ENCODE measurements at regions not wholly inside any gene's neighbourhood (a gene's known extent, or its start where the extent isn't known, plus 50 kb on each side); places are given as distances from the start of the nearest gene placed in this dataset.

DNA sequence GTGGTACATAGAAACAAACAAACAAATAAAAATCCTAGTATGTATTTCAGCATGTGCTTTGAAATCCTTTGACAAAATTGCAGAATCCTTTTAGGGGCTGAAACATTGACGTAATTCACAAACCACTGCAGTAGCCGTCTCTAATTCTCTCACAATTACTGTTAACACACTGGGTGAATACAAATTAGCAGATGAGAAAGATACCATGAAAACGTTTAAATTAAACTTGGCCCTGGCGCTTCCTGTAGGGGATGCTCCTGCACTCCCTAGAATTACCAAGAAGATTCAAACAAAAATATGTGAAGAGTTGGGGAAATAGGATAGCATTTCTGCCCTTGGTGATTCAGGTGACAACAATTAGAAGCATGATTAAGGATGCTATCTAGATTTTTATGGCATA lies 772.5 kb upstream of the PRKX start:
- no peak for DNase-seq (ENCODE audit: extremely low read depth, insufficient read length)
- TF ChIP-seq, protein P1, sequence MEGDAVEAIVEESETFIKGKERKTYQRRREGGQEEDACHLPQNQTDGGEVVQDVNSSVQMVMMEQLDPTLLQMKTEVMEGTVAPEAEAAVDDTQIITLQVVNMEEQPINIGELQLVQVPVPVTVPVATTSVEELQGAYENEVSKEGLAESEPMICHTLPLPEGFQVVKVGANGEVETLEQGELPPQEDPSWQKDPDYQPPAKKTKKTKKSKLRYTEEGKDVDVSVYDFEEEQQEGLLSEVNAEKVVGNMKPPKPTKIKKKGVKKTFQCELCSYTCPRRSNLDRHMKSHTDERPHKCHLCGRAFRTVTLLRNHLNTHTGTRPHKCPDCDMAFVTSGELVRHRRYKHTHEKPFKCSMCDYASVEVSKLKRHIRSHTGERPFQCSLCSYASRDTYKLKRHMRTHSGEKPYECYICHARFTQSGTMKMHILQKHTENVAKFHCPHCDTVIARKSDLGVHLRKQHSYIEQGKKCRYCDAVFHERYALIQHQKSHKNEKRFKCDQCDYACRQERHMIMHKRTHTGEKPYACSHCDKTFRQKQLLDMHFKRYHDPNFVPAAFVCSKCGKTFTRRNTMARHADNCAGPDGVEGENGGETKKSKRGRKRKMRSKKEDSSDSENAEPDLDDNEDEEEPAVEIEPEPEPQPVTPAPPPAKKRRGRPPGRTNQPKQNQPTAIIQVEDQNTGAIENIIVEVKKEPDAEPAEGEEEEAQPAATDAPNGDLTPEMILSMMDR (IDR thresholded peaks at IDR 0.05; ENCODE audit: insufficient read depth, low read length, poor library complexity, severe bottlenecking): no peak
- no peaks in the 10 kb centered on the region for H3K27me3 ChIP-seq (replicated peaks; ENCODE audit: control insufficient read depth, insufficient read depth, low read length)
- no peak overlapping the region for H3K4me3 ChIP-seq (replicated peaks; ENCODE audit: low read depth, low read length)
- no peaks in the 10 kb centered on the region for H3K36me3 ChIP-seq (ENCODE audit: control insufficient read depth, insufficient read depth, low read length)

GRCh38 chrX:4484266-4484665 lies 770.8 kb upstream of the PRKX start:
- Histone ChIP-seq H3K36me3 (ENCODE audit: control insufficient read depth, insufficient read depth, low read length) (no peaks in the 10 kb centered on the region), H3K27me3 (replicated peaks; ENCODE audit: control insufficient read depth, insufficient read depth, low read length) (no peaks in the 10 kb centered on the region), H3K4me3 (replicated peaks; ENCODE audit: low read depth, low read length) (no peak overlapping the region)
- DNase-seq (ENCODE audit: extremely low read depth, insufficient read length): no peak
- TF ChIP-seq, protein P1 (IDR thresholded peaks at IDR 0.05; ENCODE audit: insufficient read depth, low read length, poor library complexity, severe bottlenecking): no peak

DNA sequence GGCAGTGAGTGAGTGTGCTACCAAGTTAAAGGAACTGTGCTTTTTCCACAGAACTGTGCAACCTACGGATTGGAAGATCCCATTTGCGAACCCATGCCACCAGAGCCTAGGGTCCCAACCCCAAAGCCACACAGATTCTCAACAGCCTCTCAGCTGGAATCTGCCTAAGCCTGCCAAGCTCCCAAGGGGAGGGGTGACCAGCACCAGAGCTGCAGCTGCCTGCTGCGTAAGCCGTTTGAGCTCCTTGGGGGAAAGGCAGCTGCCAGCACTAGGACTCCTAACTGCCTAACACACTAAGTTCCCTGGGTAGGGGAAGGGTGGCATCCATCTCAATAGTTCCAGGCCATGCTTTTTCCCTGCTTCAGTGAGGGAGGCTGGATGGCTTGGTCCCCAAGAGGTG lies 738.1 kb upstream of the PRKX start:
- Histone ChIP-seq H3K27me3 (replicated peaks; ENCODE audit: control insufficient read depth, insufficient read depth, low read length) (no peaks in the 10 kb centered on the region), H3K4me3 (replicated peaks; ENCODE audit: low read depth, low read length) (no peak overlapping the region), H3K36me3 (ENCODE audit: control insufficient read depth, insufficient read depth, low read length) (no peaks in the 10 kb centered on the region)
- TF ChIP-seq, protein P1 (IDR thresholded peaks at IDR 0.05; ENCODE audit: insufficient read depth, low read length, poor library complexity, severe bottlenecking): no peak
- DNase-seq (ENCODE audit: extremely low read depth, insufficient read length): no peak

DNA sequence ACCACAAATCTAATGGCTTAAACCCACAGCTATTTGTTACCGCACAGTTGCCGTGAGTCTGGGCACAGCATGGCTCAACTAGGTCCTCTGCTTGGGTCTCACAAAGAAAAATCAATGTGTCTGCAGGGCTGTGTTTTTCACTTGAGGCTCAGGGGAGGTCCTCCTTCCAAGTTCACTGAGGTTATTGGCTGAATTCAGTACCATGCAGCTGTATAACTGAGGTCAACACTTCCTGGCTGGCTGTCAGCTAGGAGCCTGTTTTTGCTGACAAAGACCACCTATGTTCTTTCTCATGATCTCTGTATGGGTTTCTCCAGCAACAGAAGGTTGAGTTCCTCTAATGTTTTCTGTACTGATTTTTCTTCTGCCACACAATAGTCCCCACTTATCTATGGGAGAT lies 736.7 kb upstream of the PRKX start:
- H3K36me3 ChIP-seq (ENCODE audit: control insufficient read depth, insufficient read depth, low read length): no peaks in the 10 kb centered on the region
- H3K27me3 ChIP-seq (replicated peaks; ENCODE audit: control insufficient read depth, insufficient read depth, low read length): no peaks in the 10 kb centered on the region
- no peak overlapping the region for H3K4me3 ChIP-seq (replicated peaks; ENCODE audit: low read depth, low read length)
- DNase-seq (ENCODE audit: extremely low read depth, insufficient read length): no peak
- TF ChIP-seq, protein P1 (IDR thresholded peaks at IDR 0.05; ENCODE audit: insufficient read depth, low read length, poor library complexity, severe bottlenecking): no peak

- TF ChIP-seq, protein P1 (IDR thresholded peaks at IDR 0.05; ENCODE audit: insufficient read depth, low read length, poor library complexity, severe bottlenecking): no peak
- Histone ChIP-seq H3K27me3 (replicated peaks; ENCODE audit: control insufficient read depth, insufficient read depth, low read length) (no peaks in the 10 kb centered on the region), H3K36me3 (ENCODE audit: control insufficient read depth, insufficient read depth, low read length) (no peaks in the 10 kb centered on the region), H3K4me3 (replicated peaks; ENCODE audit: low read depth, low read length) (no peak overlapping the region)
- DNase-seq (ENCODE audit: extremely low read depth, insufficient read length): no peak
These were observed 722.5 kb upstream of the PRKX start for GRCh38 chrX:4435905-4436304.

- H3K27me3 ChIP-seq (replicated peaks; ENCODE audit: control insufficient read depth, insufficient read depth, low read length): no peaks in the 10 kb centered on the region
- DNase-seq (ENCODE audit: extremely low read depth, insufficient read length): no peak
- no peaks in the 10 kb centered on the region for H3K36me3 ChIP-seq (ENCODE audit: control insufficient read depth, insufficient read depth, low read length)
- H3K4me3 ChIP-seq (replicated peaks; ENCODE audit: low read depth, low read length): no peak overlapping the region
- TF ChIP-seq, protein P1 (IDR thresholded peaks at IDR 0.05; ENCODE audit: insufficient read depth, low read length, poor library complexity, severe bottlenecking): no peak
These were observed 684.0 kb upstream of the PRKX start for GRCh38 chrX:4397471-4397870.

All from GM06990 (cell line).